Erythroblast (primary cell): ENCODE measurements at regions not wholly inside any gene's neighbourhood (a gene's known extent, or its start where the extent isn't known, plus 50 kb on each side); places are given as distances from the start of the nearest gene placed in this dataset.

Experiments
- GATA1 ChIP-seq: IDR thresholded peaks from 2 replicates; pipeline ENCODE4 v1.6.1; 2011; ENCODE audit warnings: low read depth, mild to moderate bottlenecking, control low read depth, low read length, moderate library complexity
- POLR2A ChIP-seq: IDR thresholded peaks from 2 replicates; pipeline ENCODE4 v1.6.1; 2011; ENCODE audit warnings: mild to moderate bottlenecking, low read length

GRCh38 chr6:25009393-25009710 lies 73.6 kb upstream of the RIPOR2 start:
- no peak for TF ChIP-seq POLR2A
- no peak for TF ChIP-seq GATA1
